ENCODE measurements at regions not wholly inside any gene's neighbourhood (a gene's known extent, or its start where the extent isn't known, plus 50 kb on each side); places are given as distances from the start of the nearest gene placed in this dataset.

DNA sequence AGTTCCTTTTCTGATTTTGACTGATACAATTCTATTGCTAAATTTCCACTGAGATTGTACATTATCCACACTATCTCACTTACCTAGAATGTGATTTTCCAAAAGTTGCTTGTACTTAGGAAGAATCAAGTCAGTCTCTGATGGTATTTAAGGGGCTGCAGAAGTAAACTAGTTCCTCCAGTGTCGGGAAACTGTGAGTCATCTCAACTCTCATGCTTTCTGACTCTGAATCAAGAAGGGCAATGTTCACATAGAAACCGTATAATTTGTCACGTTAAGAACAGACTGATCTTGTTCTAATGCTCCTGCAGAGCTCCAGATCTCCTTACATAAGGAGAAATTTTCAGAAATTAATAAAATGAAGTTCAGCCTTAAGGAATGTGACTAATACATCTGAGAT is 369.3 kb downstream of the KLF5 start:
- Histone ChIP-seq H3K4me3 (ENCODE audit: low read depth in 2 of 2, low read length in 2 of 2) (no peak overlapping the region), H3K27ac (ENCODE audit: low read length) (no peak overlapping the region), H3K4me1 (ENCODE audit: control insufficient read depth, insufficient read depth, low read length) (no peaks in the 10 kb centered on the region), H3K36me3 (ENCODE audit: control insufficient read depth, insufficient read depth, low read length) (no peaks in the 10 kb centered on the region), H3K27me3 (ENCODE audit: control insufficient read depth, insufficient read depth, low read length) (no peaks in the 10 kb centered on the region), H3K9me3 (ENCODE audit: control insufficient read depth, insufficient read depth, low read depth, low read length) (no peaks in the 10 kb centered on the region)
- in situ Hi-C loops (cut with HindIII; ENCODE audit: low pct_unique_long_range_greater_than_20kb, low sequenced_read_pairs) (no loop called here), intact Hi-C loops (cut with micrococcal nuclease; ENCODE audit: unreplicated experiment) (no loop called here)
- no peak for DNase-seq (ENCODE audit: low read depth, low spot score)
- BruUV-seq (replicated peaks), result no TSS peak
- CTCF ChIA-PET, result no interaction called here
- no peak for ATAC-seq
- POLR2A ChIA-PET, result no interaction called here
- TF ChIP-seq POLR2AphosphoS5 (IDR thresholded peaks at IDR 0.05; ENCODE audit: low read depth, low read length) (no peak), SIN3A (IDR thresholded peaks at IDR 0.05; ENCODE audit: borderline replicate concordance, insufficient read depth, low read depth, low read length) (no peak), TCF7L2 (IDR thresholded peaks at IDR 0.05; ENCODE audit: low read depth, low read length) (no peak)
- TF ChIP-seq, protein P1, sequence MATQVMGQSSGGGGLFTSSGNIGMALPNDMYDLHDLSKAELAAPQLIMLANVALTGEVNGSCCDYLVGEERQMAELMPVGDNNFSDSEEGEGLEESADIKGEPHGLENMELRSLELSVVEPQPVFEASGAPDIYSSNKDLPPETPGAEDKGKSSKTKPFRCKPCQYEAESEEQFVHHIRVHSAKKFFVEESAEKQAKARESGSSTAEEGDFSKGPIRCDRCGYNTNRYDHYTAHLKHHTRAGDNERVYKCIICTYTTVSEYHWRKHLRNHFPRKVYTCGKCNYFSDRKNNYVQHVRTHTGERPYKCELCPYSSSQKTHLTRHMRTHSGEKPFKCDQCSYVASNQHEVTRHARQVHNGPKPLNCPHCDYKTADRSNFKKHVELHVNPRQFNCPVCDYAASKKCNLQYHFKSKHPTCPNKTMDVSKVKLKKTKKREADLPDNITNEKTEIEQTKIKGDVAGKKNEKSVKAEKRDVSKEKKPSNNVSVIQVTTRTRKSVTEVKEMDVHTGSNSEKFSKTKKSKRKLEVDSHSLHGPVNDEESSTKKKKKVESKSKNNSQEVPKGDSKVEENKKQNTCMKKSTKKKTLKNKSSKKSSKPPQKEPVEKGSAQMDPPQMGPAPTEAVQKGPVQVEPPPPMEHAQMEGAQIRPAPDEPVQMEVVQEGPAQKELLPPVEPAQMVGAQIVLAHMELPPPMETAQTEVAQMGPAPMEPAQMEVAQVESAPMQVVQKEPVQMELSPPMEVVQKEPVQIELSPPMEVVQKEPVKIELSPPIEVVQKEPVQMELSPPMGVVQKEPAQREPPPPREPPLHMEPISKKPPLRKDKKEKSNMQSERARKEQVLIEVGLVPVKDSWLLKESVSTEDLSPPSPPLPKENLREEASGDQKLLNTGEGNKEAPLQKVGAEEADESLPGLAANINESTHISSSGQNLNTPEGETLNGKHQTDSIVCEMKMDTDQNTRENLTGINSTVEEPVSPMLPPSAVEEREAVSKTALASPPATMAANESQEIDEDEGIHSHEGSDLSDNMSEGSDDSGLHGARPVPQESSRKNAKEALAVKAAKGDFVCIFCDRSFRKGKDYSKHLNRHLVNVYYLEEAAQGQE (IDR thresholded peaks at IDR 0.05; ENCODE audit: insufficient read depth in 1 of 2, low read depth in 2 of 2, low read length in 1 of 2), result no peak
- TF ChIP-seq, protein P2, sequence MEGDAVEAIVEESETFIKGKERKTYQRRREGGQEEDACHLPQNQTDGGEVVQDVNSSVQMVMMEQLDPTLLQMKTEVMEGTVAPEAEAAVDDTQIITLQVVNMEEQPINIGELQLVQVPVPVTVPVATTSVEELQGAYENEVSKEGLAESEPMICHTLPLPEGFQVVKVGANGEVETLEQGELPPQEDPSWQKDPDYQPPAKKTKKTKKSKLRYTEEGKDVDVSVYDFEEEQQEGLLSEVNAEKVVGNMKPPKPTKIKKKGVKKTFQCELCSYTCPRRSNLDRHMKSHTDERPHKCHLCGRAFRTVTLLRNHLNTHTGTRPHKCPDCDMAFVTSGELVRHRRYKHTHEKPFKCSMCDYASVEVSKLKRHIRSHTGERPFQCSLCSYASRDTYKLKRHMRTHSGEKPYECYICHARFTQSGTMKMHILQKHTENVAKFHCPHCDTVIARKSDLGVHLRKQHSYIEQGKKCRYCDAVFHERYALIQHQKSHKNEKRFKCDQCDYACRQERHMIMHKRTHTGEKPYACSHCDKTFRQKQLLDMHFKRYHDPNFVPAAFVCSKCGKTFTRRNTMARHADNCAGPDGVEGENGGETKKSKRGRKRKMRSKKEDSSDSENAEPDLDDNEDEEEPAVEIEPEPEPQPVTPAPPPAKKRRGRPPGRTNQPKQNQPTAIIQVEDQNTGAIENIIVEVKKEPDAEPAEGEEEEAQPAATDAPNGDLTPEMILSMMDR (IDR thresholded peaks at IDR 0.05), result no peak

DNA sequence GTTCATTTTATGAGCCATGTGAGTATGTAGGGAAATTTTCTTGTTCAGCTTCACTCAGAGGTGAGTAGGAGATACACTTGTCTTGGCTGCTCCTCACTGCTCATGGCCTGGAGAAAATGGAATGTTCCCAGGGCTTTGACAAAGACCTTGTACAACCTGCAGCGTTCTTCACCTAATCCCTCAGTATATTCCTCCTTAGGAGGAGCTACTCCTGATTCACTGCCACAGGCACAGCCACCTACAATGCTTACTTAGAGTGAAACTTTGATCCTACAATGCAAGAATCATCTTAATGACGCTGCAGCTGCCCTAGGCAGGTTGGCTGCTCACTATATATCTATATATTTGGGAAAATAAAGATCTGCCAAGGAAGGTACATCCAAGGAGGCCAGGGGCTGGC is 364.2 kb downstream of the KLF5 start:
- no peak overlapping the region for H3K27ac ChIP-seq (ENCODE audit: low read length)

More for the DNA sequence above, 364.2 kb downstream of the KLF5 start:
- no TSS peak for BruUV-seq (replicated peaks)
- no peak for DNase-seq (ENCODE audit: low read depth, low spot score)
- CTCF ChIA-PET, result no interaction called here
- H3K36me3 ChIP-seq (ENCODE audit: control insufficient read depth, insufficient read depth, low read length), result no peaks in the 10 kb centered on the region
- in situ Hi-C loops (cut with HindIII; ENCODE audit: low pct_unique_long_range_greater_than_20kb, low sequenced_read_pairs) (no loop called here), intact Hi-C loops (cut with micrococcal nuclease; ENCODE audit: unreplicated experiment) (no loop called here)
- no peaks in the 10 kb centered on the region for H3K27me3 ChIP-seq (ENCODE audit: control insufficient read depth, insufficient read depth, low read length)
- TF ChIP-seq POLR2AphosphoS5 (IDR thresholded peaks at IDR 0.05; ENCODE audit: low read depth, low read length), result no peak
- no peak for TF ChIP-seq SIN3A (IDR thresholded peaks at IDR 0.05; ENCODE audit: borderline replicate concordance, insufficient read depth, low read depth, low read length)
- TF ChIP-seq TCF7L2 (IDR thresholded peaks at IDR 0.05; ENCODE audit: low read depth, low read length), result no peak
- TF ChIP-seq, protein P2 (IDR thresholded peaks at IDR 0.05), result no peak
- TF ChIP-seq, protein P1 (IDR thresholded peaks at IDR 0.05; ENCODE audit: insufficient read depth in 1 of 2, low read depth in 2 of 2, low read length in 1 of 2), result no peak
- H3K4me1 ChIP-seq (ENCODE audit: control insufficient read depth, insufficient read depth, low read length), result no peaks in the 10 kb centered on the region
- no peaks in the 10 kb centered on the region for H3K9me3 ChIP-seq (ENCODE audit: control insufficient read depth, insufficient read depth, low read depth, low read length)
- POLR2A ChIA-PET, result no interaction called here
- no peak overlapping the region for H3K4me3 ChIP-seq (ENCODE audit: low read depth in 2 of 2, low read length in 2 of 2)
- no peak for ATAC-seq
